ENCODE measurements at regions not wholly inside any gene's neighbourhood (a gene's known extent, or its start where the extent isn't known, plus 50 kb on each side); places are given as distances from the start of the nearest gene placed in this dataset.

DNA sequence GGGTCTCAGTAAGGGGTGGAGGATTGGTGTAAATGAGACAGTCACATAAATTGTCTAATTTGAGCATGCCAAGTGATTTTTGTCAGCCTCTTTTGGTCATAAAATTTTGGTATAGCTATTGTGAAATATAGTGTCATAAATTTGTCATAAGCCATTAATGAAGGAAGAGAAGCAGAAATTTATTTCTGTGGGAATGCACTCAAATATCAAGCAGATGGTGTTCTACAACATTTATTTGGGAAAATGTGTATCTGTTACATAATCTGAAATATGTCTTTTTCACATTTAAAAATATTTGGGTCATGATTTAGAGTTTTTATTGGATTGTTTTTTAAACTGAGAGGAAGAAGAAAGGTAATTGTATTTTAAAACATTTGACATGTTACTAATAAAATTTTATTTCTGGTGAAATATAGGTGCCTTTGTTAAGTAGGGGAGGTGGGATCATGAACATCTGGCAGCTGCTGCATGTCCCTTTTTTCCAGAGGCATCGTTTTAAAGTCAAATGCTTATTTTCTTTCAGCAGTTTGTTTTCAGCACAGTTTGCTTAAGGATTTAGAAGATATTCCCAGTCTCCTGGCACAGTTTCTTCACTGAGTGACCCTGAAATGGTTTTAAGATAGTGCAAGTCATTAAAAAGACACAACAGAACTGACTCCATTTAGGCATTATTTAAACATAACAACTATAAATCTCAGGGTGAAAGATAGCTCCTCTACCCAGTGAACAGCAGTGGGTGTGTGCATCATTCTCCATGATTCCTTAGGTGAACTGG lies 371.7 kb downstream of the SNAPC1 start:
- no peak overlapping the region for H3K4me3 ChIP-seq
- no peaks in the 10 kb centered on the region for H3K36me3 ChIP-seq
- intact Hi-C loops (cut with DNase I): no loop called here
- no peaks in the 10 kb centered on the region for H3K9me3 ChIP-seq
- TF ChIP-seq POLR2AphosphoS5 (IDR thresholded peaks at IDR 0.05): peak in 1 of 4 donors; percentile 8
- TF ChIP-seq, protein P1, sequence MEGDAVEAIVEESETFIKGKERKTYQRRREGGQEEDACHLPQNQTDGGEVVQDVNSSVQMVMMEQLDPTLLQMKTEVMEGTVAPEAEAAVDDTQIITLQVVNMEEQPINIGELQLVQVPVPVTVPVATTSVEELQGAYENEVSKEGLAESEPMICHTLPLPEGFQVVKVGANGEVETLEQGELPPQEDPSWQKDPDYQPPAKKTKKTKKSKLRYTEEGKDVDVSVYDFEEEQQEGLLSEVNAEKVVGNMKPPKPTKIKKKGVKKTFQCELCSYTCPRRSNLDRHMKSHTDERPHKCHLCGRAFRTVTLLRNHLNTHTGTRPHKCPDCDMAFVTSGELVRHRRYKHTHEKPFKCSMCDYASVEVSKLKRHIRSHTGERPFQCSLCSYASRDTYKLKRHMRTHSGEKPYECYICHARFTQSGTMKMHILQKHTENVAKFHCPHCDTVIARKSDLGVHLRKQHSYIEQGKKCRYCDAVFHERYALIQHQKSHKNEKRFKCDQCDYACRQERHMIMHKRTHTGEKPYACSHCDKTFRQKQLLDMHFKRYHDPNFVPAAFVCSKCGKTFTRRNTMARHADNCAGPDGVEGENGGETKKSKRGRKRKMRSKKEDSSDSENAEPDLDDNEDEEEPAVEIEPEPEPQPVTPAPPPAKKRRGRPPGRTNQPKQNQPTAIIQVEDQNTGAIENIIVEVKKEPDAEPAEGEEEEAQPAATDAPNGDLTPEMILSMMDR (IDR thresholded peaks at IDR 0.05): no peak
- no peak overlapping the region for H3K27ac ChIP-seq
- peaks cover 0 to 3% (median 0%) of the 10 kb centered on the region in 3 donors for H3K27me3 ChIP-seq
- H3K4me1 ChIP-seq: no peaks in the 10 kb centered on the region
- DNase-seq: no peak
- WGBS, 2 donors: 22 to 50% methylated on average over 1 of the region's 1 CpG

DNA sequence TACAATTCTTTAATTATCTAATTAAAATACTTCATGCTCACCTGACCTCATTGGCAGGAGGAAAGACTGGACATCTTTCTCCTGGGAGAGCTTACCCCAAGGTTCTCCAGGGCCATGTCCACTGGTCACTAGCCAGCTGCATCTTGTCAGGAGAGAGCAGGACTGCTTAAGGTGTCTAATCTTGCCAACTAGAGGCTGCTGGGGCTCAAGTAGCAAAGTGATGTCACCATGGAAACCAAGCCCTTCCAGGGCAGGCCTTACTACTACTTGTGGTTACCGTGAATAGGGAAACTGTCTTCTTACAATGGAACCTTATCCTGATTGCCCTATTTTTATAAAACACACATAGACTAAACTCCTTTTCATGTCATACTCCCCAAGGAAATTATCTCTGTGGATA lies 376.4 kb downstream of the SNAPC1 start:
- TF ChIP-seq EP300 (IDR thresholded peaks at IDR 0.05) (no peak), POLR2AphosphoS5 (IDR thresholded peaks at IDR 0.05) (no peak), POLR2A (IDR thresholded peaks at IDR 0.05) (no peak)
- TF ChIP-seq, protein P1 (IDR thresholded peaks at IDR 0.05): no peak

DNA sequence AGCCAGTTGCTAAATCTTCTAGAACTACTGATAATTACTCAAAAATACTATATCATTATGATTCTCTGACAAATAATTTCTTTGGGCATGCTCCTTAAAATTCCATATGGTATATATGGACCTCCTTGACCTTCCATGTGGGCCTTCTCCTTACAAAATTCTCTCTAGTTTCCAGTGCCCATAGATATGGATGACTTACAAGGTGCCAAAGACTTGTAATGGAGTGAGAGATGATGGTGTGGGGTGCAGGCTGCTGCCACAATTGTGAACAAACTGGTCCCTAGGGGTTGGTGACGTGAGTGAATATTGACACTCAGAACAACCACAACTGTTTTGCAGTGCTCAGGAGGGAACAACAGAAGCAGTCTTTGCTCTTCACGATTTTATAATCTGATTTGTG lies 378.9 kb downstream of the SNAPC1 start:
- Histone ChIP-seq H3K4me3 (no peak overlapping the region), H3K36me3 (no peaks in the 10 kb centered on the region), H3K27ac (no peak overlapping the region), H3K27me3 (no peaks in the 10 kb centered on the region), H3K4me1 (no peaks in the 10 kb centered on the region), H3K9me3 (no peaks in the 10 kb centered on the region)
- intact Hi-C loops (cut with DNase I): no loop called here
- no peak for DNase-seq
- TF ChIP-seq POLR2AphosphoS5 (IDR thresholded peaks at IDR 0.05) (no peak), EP300 (IDR thresholded peaks at IDR 0.05) (no peak), POLR2A (IDR thresholded peaks at IDR 0.05) (no peak)
- TF ChIP-seq, protein P1 (IDR thresholded peaks at IDR 0.05): no peak
- WGBS, 2 donors: 65 to 77% methylated on average over 2 of the region's 2 CpGs

More for the DNA sequence above, 376.4 kb downstream of the SNAPC1 start:
- 36 to 54% methylated on average over 1 of the region's 1 CpG for WGBS, 2 donors
- no peak overlapping the region for H3K4me3 ChIP-seq
- DNase-seq: no peak
- no peaks in the 10 kb centered on the region for H3K9me3 ChIP-seq
- H3K36me3 ChIP-seq: no peaks in the 10 kb centered on the region
- intact Hi-C loops (cut with DNase I): no loop called here
- peaks cover 0 to 3% (median 0%) of the 10 kb centered on the region in 3 donors for H3K27me3 ChIP-seq
- no peak overlapping the region for H3K27ac ChIP-seq
- no peaks in the 10 kb centered on the region for H3K4me1 ChIP-seq

DNA sequence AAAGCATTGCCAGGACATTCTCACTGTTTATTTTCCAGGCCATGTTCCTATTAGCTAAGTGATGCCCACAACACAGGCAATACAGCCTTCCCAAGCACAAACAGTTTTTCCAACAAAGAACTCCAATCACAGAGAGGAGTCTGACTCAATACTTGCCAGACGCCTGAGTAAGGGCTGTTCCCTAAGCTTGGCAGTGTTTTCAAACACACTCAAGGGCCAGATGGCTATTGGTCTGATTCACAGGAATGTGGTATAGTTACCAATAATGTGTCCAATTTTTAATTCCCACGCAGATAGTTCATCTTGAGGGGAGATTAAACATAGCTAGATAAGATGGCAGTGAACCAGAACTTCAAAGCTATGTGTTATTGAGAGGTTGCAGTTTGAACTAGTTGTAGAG lies 381.0 kb downstream of the SNAPC1 start:
- no peaks in the 10 kb centered on the region for H3K27me3 ChIP-seq
- H3K27ac ChIP-seq: no peak overlapping the region
- intact Hi-C loops (cut with DNase I): no loop called here
- no peak overlapping the region for H3K4me3 ChIP-seq
- 43 to 70% methylated on average over 2 of the region's 2 CpGs for WGBS, 2 donors
- no peak for DNase-seq
- peaks cover 0 to 2% (median 0%) of the 10 kb centered on the region in 4 donors for H3K9me3 ChIP-seq
- no peaks in the 10 kb centered on the region for H3K36me3 ChIP-seq
- TF ChIP-seq EP300 (IDR thresholded peaks at IDR 0.05) (no peak), POLR2AphosphoS5 (IDR thresholded peaks at IDR 0.05) (no peak), POLR2A (IDR thresholded peaks at IDR 0.05) (no peak)
- TF ChIP-seq, protein P1 (IDR thresholded peaks at IDR 0.05): no peak
- H3K4me1 ChIP-seq: no peaks in the 10 kb centered on the region

DNA sequence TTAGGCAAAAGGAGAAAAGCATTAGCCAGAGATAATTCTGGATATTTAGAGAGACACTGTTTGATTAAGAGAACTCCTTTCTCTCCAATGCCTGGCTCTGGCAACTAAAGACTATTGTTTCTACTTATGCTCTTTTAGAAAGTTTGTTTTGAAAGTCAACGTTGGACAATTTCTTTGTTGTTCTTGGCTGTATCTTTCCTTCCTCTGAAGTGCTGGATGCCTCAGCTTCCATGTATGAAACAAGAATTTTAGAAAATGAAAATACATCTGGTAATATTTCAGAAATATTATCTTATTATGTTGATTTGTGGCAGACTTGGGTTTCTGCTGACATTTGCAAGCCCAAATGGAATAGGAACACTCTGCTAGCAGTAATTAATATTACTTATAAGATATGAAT lies 382.6 kb downstream of the SNAPC1 start:
- Histone ChIP-seq H3K36me3 (no peaks in the 10 kb centered on the region), H3K27ac (no peak overlapping the region), H3K4me3 (no peak overlapping the region), H3K4me1 (no peaks in the 10 kb centered on the region), H3K27me3 (no peaks in the 10 kb centered on the region), H3K9me3 (peaks cover 0 to 7% (median 0%) of the 10 kb centered on the region in 4 donors)
- intact Hi-C loops (cut with DNase I): no loop called here
- no peak for DNase-seq
- 32 to 56% methylated on average over 1 of the region's 1 CpG for WGBS, 2 donors
- TF ChIP-seq POLR2A (IDR thresholded peaks at IDR 0.05): no peak
- no peak for TF ChIP-seq EP300 (IDR thresholded peaks at IDR 0.05)
- no peak for TF ChIP-seq POLR2AphosphoS5 (IDR thresholded peaks at IDR 0.05)
- TF ChIP-seq, protein P1 (IDR thresholded peaks at IDR 0.05): no peak
